Caco-2 (cell line): ENCODE measurements at regions not wholly inside any gene's neighbourhood (a gene's known extent, or its start where the extent isn't known, plus 50 kb on each side); places are given as distances from the start of the nearest gene placed in this dataset.

Experiments used
- BruUV-seq: library from RNA; stranded (reverse); fragments of 400-500 nt; replicated peaks from 2 replicates; lab custom pipeline; 2021; lab: Mats Ljungman, UMichigan
- CTCF ChIA-PET: fragments of 300-600 bp; sonication (Branson Sonifier 250); formaldehyde crosslinking; loops from one replicate; lab custom pipeline; 2022; ENCODE audit warnings: antibody characterized with exemption; lab: Charles Lee
- POLR2A ChIA-PET: fragments of 300-600 bp; sonication (Branson Sonifier 250); formaldehyde crosslinking; loops from one replicate; lab custom pipeline; 2022; ENCODE audit warnings: antibody characterized with exemption; lab: Charles Lee
- DNase-seq, 2 experiments: peaks; one replicate each; pipeline versions ENCODE4 v3.0.0 to v3.0.0-alpha.2; 2020 to 2022
- H3K27me3 ChIP-seq: replicated peaks from 2 replicates; pipeline ENCODE4 v1.6.0; 2011; ENCODE audit warnings: low read length; ENCODE audit not compliant: control insufficient read depth, insufficient read depth
- H3K36me3 ChIP-seq: 2 replicates; pipeline ENCODE4 v1.5.1; 2011; ENCODE audit warnings: low read length; ENCODE audit not compliant: control insufficient read depth, insufficient read depth
- H3K4me1 ChIP-seq: fragments of 250-450 bp; sonication (Bioruptor Pico); 2 replicates; pipeline ENCODE4 v1.5.1; 2020; ENCODE audit warnings: mild to moderate bottlenecking
- H3K4me3 ChIP-seq: 2 replicates; pipeline ENCODE4 v1.5.1; 2011; ENCODE audit warnings: low read depth, mild to moderate bottlenecking, control low read depth, low read length
- H3K9me3 ChIP-seq: fragments of 250-450 bp; sonication (Bioruptor Pico); 2 replicates; pipeline ENCODE4 v1.5.1; 2020; ENCODE audit warnings: mild to moderate bottlenecking, moderate library complexity
- H3K27ac Mint-ChIP-seq: one replicate; pipeline ENCODE4 v1.8.0; 2022; ENCODE audit warnings: mixed read lengths; ENCODE audit not compliant: unreplicated experiment
- H3K27me3 Mint-ChIP-seq: one replicate; pipeline ENCODE4 v1.8.0; 2022; ENCODE audit warnings: mixed read lengths; ENCODE audit not compliant: insufficient read depth, unreplicated experiment
- H3K36me3 Mint-ChIP-seq: one replicate; pipeline ENCODE4 v1.8.0; 2022; ENCODE audit warnings: mild to moderate bottlenecking, mixed read lengths; ENCODE audit not compliant: insufficient read depth, unreplicated experiment
- H3K4me1 Mint-ChIP-seq: one replicate; pipeline ENCODE4 v1.8.0; 2022; ENCODE audit warnings: low read depth, mixed read lengths; ENCODE audit not compliant: unreplicated experiment
- H3K4me3 Mint-ChIP-seq: one replicate; pipeline ENCODE4 v1.8.0; 2022; ENCODE audit warnings: mild to moderate bottlenecking, moderate library complexity, mixed read lengths; ENCODE audit not compliant: unreplicated experiment
- H3K9me3 Mint-ChIP-seq: one replicate; pipeline ENCODE4 v1.8.0; 2022; ENCODE audit warnings: mixed read lengths; ENCODE audit not compliant: unreplicated experiment
- CTCF ChIP-seq, 2 experiments: fragments of 200-600 bp in 1 of 2; IDR thresholded peaks; 1 replicate in 1 of 2; 2 replicates in 1 of 2; pipeline versions ENCODE4 v1.5.1 to v1.8.0; 2011 to 2022; ENCODE audit warnings: antibody characterized with exemption in 1 of 2, control low read depth in 1 of 2, inconsistent platforms in 1 of 2, low read depth in 1 of 2, low read length in 1 of 2, mild to moderate bottlenecking in 1 of 2, moderate library complexity in 1 of 2; ENCODE audit not compliant: insufficient read depth in 1 of 2, severe bottlenecking in 1 of 2, unreplicated experiment in 1 of 2
- intact Hi-C: fragments of 100-400 bp; cut with micrococcal nuclease; formaldehyde crosslinking; loops from one replicate; pipeline ENCODE4 v1.10.0; 2022; ENCODE audit not compliant: unreplicated experiment

DNA sequence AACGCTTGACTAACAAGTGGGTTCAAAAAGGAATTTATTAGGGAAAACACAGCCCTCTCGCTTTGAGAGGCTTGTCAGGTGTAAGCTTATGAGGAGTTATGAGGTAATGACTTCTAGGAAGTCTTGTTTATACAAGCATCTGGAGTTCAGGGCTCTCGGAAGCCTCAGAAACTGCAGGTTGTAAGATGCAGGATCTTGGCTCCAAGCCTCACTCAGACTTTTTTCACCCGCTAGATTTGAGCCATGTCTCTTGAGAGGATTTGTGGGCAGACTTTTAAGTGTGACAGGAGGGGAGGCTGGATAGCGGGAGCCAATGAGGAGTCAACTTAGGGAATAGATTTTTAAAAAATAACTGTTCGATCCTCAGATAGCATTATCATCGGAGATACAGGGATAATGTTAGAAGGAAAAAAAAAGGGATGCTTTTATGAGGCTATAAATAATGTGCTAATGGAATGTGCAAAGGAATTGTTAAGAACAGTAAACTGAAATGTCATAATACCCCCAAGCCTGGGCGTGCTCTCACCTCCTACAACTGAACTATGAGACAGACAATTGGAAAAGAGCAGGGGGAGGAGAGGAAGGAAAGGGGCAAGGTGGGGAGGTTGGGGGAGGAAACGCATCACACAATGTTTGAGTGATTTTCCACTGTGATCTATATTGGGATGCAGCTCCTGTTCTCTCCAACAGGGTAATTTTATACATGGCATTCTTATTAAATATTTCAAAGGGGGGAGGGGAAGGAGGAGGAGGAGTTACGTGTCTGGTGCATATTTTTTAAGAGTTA, 107.4 kb upstream of the ESRRG start:
- intact Hi-C loops, result no loop called here
- no peaks in the 10 kb centered on the region for H3K27me3 ChIP-seq
- H3K4me1 ChIP-seq, result no peaks in the 10 kb centered on the region
- H3K9me3 Mint-ChIP-seq, result no peaks in the 10 kb centered on the region
- H3K36me3 ChIP-seq, result no peaks in the 10 kb centered on the region
- no peaks in the 10 kb centered on the region for H3K9me3 ChIP-seq
- no peak overlapping the region for H3K4me3 ChIP-seq
- H3K36me3 Mint-ChIP-seq, result no peaks in the 10 kb centered on the region
- no peak for TF ChIP-seq CTCF (IDR thresholded peaks at IDR 0.05; ENCODE audit: insufficient read depth in 1 of 2, low read depth in 1 of 2, low read length in 1 of 2, severe bottlenecking in 1 of 2, unreplicated experiment in 1 of 2)
- BruUV-seq, result no TSS peak
- no peak for DNase-seq
- H3K4me3 Mint-ChIP-seq, result no peak overlapping the region
- POLR2A ChIA-PET, result no interaction called here
- no peaks in the 10 kb centered on the region for H3K27me3 Mint-ChIP-seq
- CTCF ChIA-PET, result no interaction called here
- no peak overlapping the region for H3K27ac Mint-ChIP-seq
- no peaks in the 10 kb centered on the region for H3K4me1 Mint-ChIP-seq

DNA sequence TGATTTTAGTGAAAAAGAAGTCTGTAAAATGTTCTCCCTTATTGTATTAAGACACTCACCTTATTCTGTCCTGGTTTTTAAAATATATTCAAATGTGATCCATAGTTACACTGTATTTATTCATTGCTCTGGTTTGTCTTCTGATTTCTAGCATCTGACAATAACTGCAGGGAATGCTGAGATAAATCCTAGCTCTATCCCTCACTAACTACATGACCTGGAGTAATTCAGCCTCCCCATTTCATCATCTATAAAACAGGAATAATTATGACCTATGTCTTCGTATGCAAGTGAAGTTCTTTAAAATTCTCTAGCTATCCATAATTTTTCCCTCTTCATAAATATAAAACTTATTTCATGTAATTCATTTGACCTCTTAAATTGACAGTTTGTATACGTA, 104.0 kb upstream of the ESRRG start:
- Histone ChIP-seq H3K4me3 (no peak overlapping the region), H3K4me1 (0 out of 2 replicates have a peak, but pooled peaks cover 1% of the 10 kb centered on the region), H3K36me3 (no peaks in the 10 kb centered on the region), H3K9me3 (no peaks in the 10 kb centered on the region), H3K27me3 (no peaks in the 10 kb centered on the region)
- ChIA-PET CTCF (no interaction called here), POLR2A (no interaction called here)
- no peaks in the 10 kb centered on the region for H3K4me1 Mint-ChIP-seq
- no peak for DNase-seq
- no peaks in the 10 kb centered on the region for H3K27me3 Mint-ChIP-seq
- H3K27ac Mint-ChIP-seq, result no peak overlapping the region
- TF ChIP-seq CTCF (IDR thresholded peaks at IDR 0.05; ENCODE audit: insufficient read depth in 1 of 2, low read depth in 1 of 2, low read length in 1 of 2, severe bottlenecking in 1 of 2, unreplicated experiment in 1 of 2), result no peak
- intact Hi-C loops, result loop anchor here (10.0 kb wide), 1 partner anchor 518 kb away; no protein-coding TSS in a partner anchor
- no peaks in the 10 kb centered on the region for H3K9me3 Mint-ChIP-seq
- BruUV-seq, result no TSS peak
- H3K36me3 Mint-ChIP-seq, result no peaks in the 10 kb centered on the region
- no peak overlapping the region for H3K4me3 Mint-ChIP-seq

DNA sequence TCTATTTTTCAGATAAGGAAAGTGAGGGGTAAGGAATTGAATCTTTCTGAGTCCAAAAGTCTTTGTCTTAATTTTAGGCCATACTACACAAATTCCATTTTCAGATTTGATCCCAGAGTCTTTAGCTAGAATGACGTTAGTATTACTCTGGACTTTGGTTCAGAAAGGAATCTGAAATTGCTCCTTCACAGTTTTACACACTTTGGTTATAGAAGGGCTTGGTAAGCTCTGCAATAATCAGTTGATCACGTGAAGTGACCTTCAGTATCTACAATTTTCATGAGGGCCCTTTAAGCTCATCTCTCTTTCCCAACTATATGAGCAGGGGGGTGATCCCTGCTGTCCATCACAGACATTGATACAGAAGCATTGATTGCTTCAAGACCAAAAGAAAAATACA, 103.4 kb upstream of the ESRRG start:
- Mint-ChIP-seq H3K9me3 (no peaks in the 10 kb centered on the region), H3K36me3 (no peaks in the 10 kb centered on the region), H3K27ac (no peak overlapping the region), H3K4me3 (no peak overlapping the region), H3K27me3 (no peaks in the 10 kb centered on the region), H3K4me1 (no peaks in the 10 kb centered on the region)
- intact Hi-C loops, result loop anchor here (10.0 kb wide), 1 partner anchor 518 kb away; no protein-coding TSS in a partner anchor
- Histone ChIP-seq H3K36me3 (no peaks in the 10 kb centered on the region), H3K9me3 (no peaks in the 10 kb centered on the region), H3K4me1 (0 out of 2 replicates have a peak, but pooled peaks cover 4% of the 10 kb centered on the region), H3K4me3 (no peak overlapping the region), H3K27me3 (no peaks in the 10 kb centered on the region)
- ChIA-PET CTCF (no interaction called here), POLR2A (no interaction called here)
- no peak for TF ChIP-seq CTCF (IDR thresholded peaks at IDR 0.05; ENCODE audit: insufficient read depth in 1 of 2, low read depth in 1 of 2, low read length in 1 of 2, severe bottlenecking in 1 of 2, unreplicated experiment in 1 of 2)
- BruUV-seq, result no TSS peak
- no peak for DNase-seq
